ENCODE measurements at regions not wholly inside any gene's neighbourhood (a gene's known extent, or its start where the extent isn't known, plus 50 kb on each side); places are given as distances from the start of the nearest gene placed in this dataset.
A peak's percentile ranks its signal among the peaks of the same experiment; 100 is the strongest.

DNA sequence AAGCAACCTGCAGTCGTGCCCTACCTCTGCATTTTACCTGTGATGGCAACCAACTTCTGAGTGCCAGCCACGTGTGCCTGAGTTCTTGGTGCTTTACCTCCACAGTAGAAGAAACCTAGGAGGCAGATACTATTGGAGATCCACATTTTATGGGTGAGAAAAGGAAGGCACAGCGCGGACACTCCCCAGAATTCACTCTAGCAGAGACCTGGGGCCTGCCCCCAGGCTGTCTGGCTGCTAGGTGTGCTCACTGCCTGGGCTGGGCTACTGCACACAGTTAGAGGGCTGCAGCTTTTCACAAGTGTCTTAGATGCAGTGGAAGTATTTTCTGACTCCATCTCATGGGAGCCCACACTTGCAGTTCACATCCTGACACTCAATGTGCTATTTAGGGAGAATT is 598.8 kb upstream of the ADAMTS16 start:
- no peak for DNase-seq

DNA sequence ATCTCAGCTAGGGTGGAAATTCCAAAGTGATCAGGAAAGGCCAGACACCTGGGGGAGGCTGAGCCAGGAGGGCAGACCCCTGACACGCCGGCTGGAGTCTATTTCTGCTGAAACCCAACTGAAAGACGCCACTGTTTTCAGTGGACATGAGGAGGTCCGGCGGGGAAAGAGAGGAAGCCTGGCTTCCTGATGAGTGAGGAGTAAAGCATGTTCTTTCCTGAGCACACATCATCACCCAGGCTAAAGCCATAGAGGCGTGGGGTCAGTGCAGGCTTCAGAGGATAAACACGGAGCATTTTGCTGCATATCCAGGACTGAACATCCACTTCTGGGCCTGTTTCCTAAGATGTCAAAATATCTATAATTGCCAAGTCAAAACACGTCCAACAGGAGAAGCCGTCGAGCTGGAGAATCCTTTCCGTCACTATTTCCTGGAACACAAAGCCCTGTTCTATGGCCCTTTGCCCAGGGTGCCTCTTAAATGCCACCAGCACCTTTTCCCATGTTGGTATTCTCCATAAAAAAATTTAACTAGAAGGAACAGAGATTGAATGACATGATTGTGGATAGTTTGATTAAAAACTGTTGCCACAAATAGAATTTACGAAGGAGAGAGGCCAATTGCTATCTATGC is 597.9 kb upstream of the ADAMTS16 start:
- no peak for DNase-seq

DNA sequence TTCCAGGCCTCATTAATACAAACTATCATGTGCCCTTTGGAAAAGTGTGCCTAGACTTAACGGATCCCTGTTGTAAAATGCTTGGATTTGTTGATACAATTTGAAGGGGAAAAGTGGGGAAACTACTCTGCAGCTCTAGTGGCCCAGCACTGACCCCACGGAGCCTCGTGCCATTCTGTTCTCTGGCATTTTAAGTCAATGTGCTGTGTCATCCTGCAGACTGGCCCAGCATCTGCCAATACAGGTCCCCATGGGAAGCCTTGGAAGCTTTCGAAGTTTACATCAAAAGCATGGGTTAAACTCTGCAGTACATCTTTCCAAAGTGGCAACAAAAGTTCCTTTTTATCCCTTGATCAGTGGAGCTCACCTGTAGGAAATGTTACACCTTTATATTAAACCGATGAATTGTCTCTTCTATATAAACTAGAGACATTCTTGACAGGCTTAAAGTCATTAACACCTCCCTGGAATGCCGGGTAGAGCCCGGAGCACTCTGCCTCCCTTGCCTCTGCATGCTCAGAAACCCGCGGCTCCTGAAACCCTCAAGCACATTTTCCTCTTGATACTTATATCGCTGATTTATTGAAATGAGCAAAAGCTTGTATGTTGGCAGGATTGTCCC is 596.0 kb upstream of the ADAMTS16 start:
- no peak for DNase-seq

GRCh38 chr5:4547547-4547946 is 592.6 kb upstream of the ADAMTS16 start:
- DNase-seq, result no peak

GRCh38 chr5:4548341-4548740 is 591.8 kb upstream of the ADAMTS16 start:
- no peak for DNase-seq

DNA sequence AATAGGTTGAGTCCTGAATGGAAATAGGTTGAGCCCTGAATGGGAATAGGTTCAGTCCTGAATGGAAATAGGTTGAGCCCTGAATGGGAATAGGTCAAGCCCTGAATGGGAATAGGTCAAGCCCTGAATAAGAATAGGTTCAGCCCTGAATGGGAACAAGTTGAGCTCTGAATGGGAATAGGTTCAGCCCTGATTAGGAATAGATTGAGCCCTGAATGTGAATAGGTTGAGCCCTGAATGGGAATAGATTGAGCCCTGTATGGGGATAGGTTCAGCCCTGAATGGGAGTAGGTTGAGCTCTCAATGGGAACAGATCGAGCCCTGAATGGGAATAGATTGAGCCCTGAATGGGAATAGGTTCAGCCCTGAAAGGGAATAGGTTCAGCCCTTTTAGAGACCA is 590.8 kb upstream of the ADAMTS16 start:
- no peak for DNase-seq

GRCh38 chr5:4551034-4551433 is 589.1 kb upstream of the ADAMTS16 start:
- no peak for DNase-seq

DNA sequence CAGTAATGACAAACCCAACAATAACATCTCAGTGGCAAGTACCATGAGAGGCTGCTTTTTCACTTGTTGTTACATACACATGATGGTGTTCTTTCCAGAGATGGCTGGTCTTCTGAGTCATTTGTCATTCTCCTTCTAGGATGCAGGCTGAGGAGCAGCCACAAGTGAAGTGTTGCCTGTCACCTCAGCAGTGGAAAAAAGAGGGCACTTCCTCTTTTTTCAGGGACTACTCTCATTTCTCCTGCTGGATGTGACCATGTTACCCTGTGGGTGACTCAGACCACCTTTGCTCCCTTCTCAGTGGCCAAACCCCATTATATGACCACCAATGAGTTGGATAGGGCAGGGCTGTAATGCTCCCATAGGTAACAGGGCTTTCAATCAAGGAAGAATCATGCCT is 587.0 kb upstream of the ADAMTS16 start:
- no peak for DNase-seq

DNA sequence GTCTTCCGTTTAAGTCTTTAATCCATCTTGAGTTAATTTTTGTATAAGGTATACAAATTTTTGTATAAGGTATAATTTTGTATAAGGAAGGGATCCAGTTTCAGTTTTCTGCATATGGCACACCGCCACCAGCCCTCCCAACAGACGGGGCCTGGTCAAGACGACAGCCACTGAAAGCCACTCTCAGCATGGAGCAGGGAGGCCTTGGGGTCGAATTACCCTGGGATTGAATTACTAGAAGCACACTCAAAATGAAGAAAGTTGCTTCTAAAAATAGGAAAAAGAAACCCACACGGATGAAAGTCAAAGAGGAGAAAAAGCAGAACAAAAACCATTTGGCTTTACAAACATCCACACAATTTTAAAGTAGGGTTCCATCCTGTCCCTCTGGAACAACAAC is 586.2 kb upstream of the ADAMTS16 start:
- peak; percentile 38 for DNase-seq

DNA sequence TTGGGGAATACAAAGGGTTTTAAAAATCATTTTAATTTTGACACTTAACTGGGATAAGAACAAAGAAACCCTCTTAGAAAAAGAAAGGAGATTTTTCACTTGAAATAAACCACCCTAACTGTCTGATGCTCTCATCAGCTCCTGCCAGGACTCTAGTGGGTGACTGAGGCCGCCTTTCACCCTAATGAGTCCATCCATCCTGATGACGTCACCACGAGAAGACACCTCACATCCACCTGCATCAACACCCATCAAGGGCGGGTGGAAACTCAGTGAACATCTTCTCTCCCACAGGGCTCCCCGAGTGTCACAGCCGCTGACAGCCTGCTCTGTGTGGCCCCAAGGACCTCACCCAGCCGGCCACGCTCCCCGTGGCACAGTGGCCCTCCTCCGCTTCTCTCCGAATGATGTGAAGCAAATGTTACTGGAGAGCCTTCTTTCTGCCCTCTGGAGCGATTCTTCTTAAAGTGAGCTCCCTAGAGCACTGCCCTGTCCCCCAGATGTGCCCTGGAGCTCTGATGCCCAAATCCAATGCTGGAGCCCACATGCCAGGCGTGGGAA is 584.3 kb upstream of the ADAMTS16 start:
- no peak for DNase-seq

GRCh38 chr5:4561403-4561802 is 578.7 kb upstream of the ADAMTS16 start:
- no peak for DNase-seq

DNA sequence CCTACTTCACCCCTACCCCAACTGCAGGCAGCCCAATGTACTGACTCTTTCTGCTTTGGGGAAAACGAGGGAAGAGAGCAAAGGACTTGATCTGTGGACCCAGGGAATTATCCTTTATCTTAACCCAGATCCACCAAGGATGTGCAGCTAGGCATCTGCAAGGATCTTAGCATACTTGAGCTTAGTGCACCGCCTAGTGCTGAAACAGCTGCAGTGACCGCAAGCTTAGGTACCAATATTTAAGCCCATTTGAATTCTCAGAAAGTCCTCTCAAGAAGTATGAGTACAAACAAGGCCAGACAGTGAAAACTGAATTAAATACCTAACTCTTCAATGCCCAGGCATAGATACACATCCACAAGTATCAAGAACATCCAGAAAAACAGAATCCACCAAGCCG is 576.7 kb upstream of the ADAMTS16 start:
- peak; percentile 57 for DNase-seq

DNA sequence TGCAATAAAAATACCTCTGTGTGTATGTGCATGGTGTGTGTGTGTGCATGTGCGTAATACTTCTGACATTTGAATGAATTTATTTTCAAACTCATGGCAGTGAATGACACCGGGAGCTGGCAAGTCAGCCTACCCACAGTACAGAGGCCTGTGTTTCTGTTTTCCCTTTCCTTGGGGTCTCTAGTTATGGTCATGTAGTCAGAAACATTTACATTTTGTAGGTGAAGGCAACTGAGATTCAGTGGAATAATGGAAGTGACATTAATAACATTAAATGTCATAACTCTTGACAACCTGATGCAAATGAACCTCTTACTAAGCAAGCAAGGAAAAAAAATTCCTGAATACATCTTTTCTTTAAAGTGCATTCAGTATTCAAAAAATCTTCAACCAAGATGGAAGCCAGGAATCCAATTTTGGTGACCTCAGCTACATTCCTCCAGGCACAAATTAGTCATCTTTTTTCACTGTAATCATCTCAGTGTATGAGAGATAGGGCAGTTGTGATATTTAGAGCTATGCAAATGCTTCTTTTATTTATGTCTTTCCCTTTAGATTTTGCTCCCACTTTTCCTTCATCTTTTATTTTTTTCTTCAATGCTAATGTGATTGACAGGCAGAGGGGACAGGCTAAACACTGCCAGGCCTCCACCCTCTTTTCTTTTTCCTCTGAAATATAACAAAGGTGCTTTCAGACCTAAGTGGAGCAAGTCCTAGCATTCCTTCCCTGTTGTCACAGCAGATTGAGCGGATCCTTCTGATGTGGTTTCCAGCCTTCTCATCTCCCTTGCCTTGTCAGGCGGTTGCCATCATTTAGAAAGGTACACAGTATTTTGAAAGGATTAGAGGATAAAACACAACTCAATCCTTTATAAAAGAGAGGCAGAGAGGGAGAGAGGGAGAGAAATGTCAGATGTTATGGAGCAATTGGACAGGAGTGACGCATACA is 569.8 kb upstream of the ADAMTS16 start:
- no peak for DNase-seq

- DNase-seq, result no peak
These were observed 568.7 kb upstream of the ADAMTS16 start for GRCh38 chr5:4571248-4571948.

GRCh38 chr5:4572311-4573100 is 567.6 kb upstream of the ADAMTS16 start:
- DNase-seq, result no peak

GRCh38 chr5:4575608-4576007 is 564.5 kb upstream of the ADAMTS16 start:
- no peak for DNase-seq

DNA sequence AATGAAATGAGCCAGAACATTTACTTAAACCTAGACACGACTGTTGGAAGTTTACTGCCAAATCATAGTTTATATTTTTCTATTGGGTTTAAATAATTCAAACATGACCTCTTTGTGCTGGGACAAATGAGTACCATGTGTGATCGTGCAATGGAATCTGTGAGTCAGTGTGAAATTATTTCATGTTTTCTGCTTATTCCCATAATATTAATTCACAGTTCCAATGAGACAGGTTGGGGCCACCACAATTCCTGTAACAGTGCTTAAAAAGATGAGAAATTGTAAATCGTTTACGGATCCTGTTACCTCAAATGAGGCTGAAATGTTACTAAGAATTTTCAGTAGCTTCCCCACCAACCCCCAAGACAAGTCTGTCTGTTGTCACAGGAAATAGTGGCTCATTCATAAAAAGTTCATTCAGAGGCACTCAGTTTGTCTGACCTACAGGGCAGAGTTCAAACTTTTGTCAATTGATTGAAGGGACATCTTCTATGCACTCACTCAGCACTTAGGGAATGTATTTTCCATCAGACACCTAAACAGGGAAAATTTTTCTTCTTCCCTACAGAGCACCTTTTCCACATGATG is 563.9 kb upstream of the ADAMTS16 start:
- no peak for DNase-seq

DNA sequence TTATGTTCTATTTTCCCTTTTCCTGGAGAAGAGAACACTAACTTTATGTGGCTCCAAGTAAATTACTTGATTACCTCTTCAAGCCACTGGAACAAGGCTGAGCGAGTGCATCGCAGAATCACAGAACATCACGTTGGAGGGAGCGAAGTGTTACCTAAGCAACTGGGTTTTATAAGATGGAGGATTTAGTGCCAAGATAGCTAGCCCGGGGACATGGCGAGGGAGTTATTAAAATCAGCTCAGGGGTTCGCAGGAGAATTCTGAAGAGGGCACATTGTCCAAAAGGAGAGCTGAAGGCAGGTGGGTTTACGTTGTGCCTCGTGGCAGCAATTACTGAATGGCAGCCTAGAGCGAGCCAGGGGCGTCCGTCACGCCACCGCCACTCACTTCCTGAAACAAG is 563.2 kb upstream of the ADAMTS16 start:
- DNase-seq, result no peak

DNA sequence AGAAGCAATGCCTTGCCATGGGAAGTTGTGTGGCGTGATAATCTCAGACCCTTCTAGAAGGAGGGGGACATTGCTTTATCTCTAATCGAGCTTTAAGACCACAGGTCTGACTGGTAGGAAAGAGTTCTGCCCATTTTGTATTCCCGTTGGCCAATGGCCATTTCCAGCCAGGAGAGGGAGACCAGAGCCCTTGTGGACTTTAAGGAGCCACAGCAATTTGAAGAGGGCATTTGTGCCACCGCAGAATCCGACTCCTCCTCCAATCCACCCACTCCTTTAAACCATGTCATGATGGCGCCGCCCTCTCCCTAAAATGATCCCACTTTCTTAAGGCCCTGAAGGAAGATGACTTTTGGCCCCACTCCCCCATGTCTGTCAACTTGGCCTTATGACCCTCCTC is 560.5 kb upstream of the ADAMTS16 start:
- peak; percentile 27 for DNase-seq

GRCh38 chr5:4580772-4581171 is 559.4 kb upstream of the ADAMTS16 start:
- DNase-seq, result no peak

GRCh38 chr5:4581289-4581688 is 558.8 kb upstream of the ADAMTS16 start:
- no peak for DNase-seq

- no peak for DNase-seq
These were observed 555.1 kb upstream of the ADAMTS16 start for GRCh38 chr5:4584982-4585381.

Measured in NCI-H146 (cell line).